K562 (cell line): ENCODE measurements at regions not wholly inside any gene's neighbourhood (a gene's known extent, or its start where the extent isn't known, plus 50 kb on each side); places are given as distances from the start of the nearest gene placed in this dataset.

Experiments used
- ATF3 ChIP-seq, 2 experiments: fragments of 450-650 bp in 1 of 2; sonication (generic) in 1 of 2; formaldehyde crosslinking in 1 of 2; IDR thresholded peaks in 1 of 2; conservative IDR thresholded peaks in 1 of 2; 2 replicates each; pipeline versions ENCODE4 v1.6.1 to v1.8.1; 2016 to 2023; ENCODE audit warnings: mild to moderate bottlenecking in 2 of 2, moderate library complexity in 2 of 2, inconsistent platforms in 1 of 2, missing genetic modification reagents in 1 of 2
- CTCF ChIP-seq, 3 experiments: IDR thresholded peaks in 2 of 3; conservative IDR thresholded peaks in 1 of 3; 2 replicates each; pipeline ENCODE4 v1.5.1; 2011 to 2012; ENCODE audit warnings: low read length in 3 of 3, mild to moderate bottlenecking in 3 of 3, control low read depth in 2 of 3, improper control_type of control experiment in 1 of 3, inconsistent platforms in 1 of 3, low read depth in 1 of 3, mixed read lengths in 1 of 3, moderate library complexity in 1 of 3; ENCODE audit not compliant: insufficient read depth in 2 of 3
- ETV1 ChIP-seq: fragments of 450-650 bp; conservative IDR thresholded peaks from 2 replicates; pipeline ENCODE4 v1.6.1; 2016; ENCODE audit warnings: missing genetic modification characterization, control low read depth, low read depth, missing compliant biosample characterization
- GTF2A2 ChIP-seq: IDR thresholded peaks from 2 replicates; pipeline ENCODE4 v1.6.1; 2016; ENCODE audit warnings: mild to moderate bottlenecking, missing genetic modification characterization, missing compliant biosample characterization
- KLF13 ChIP-seq: fragments of 450-650 bp; IDR thresholded peaks from 2 replicates; pipeline ENCODE4 v1.6.1; 2016; ENCODE audit warnings: missing genetic modification characterization, low read depth, mild to moderate bottlenecking, missing compliant biosample characterization, moderate library complexity, borderline replicate concordance
- MAX ChIP-seq: sonication (generic); formaldehyde crosslinking; IDR thresholded peaks from 2 replicates; pipeline ENCODE4 v1.9.0; 2022; ENCODE audit warnings: mild to moderate bottlenecking, missing genetic modification reagents
- NFIC ChIP-seq: fragments of 450-650 bp; IDR thresholded peaks from 2 replicates; pipeline ENCODE4 v1.6.1; 2017; ENCODE audit warnings: mild to moderate bottlenecking, inconsistent platforms
- POLR2A ChIP-seq: fragments of 450-650 bp; conservative IDR thresholded peaks from 2 replicates; pipeline ENCODE4 v1.6.1; 2016
- POLR2AphosphoS5 ChIP-seq: IDR thresholded peaks from 2 replicates; pipeline ENCODE4 v1.6.1; 2011; ENCODE audit warnings: mild to moderate bottlenecking, low read depth, low read length, moderate library complexity; ENCODE audit not compliant: control insufficient read depth, insufficient read depth
- RFX5 ChIP-seq: IDR thresholded peaks from 2 replicates; pipeline ENCODE4 v1.6.1; 2011; ENCODE audit warnings: low read depth, mild to moderate bottlenecking, improper control_type of control experiment, low read length
- SMARCB1 ChIP-seq: IDR thresholded peaks from 2 replicates; pipeline ENCODE4 v1.6.1; 2011; ENCODE audit warnings: improper control_type of control experiment, low read depth; ENCODE audit not compliant: insufficient read length
- XRCC5 ChIP-seq: fragments of 200-400 bp; formaldehyde crosslinking; IDR thresholded peaks from 2 replicates; pipeline ENCODE4 v1.6.1; 2017; ENCODE audit warnings: low read depth, mild to moderate bottlenecking, low read length
- ZNF124 ChIP-seq: sonication (generic); formaldehyde crosslinking; IDR thresholded peaks from 2 replicates; pipeline ENCODE4 v1.8.1; 2022; ENCODE audit warnings: missing genetic modification reagents
- ZNF274 ChIP-seq: IDR thresholded peaks from 2 replicates; pipeline ENCODE4 v1.6.1; 2011; ENCODE audit warnings: low read depth, mild to moderate bottlenecking, low read length, moderate library complexity, borderline replicate concordance

GRCh38 chr5:74182603-74183002 is 457.9 kb downstream of the ENC1 start:
- TF ChIP-seq ZNF274 = no peak
- TF ChIP-seq ZNF124 (CRISPR knock-in tag) = no peak
- TF ChIP-seq CTCF (IDR thresholded peaks at IDR 0.05 in 2 of 3, conservative IDR thresholded peaks at IDR 0.05 in 1 of 3; ENCODE audit: insufficient read depth in 2 of 3, low read depth in 1 of 3, low read length in 3 of 3) = no peak
- TF ChIP-seq MAX (CRISPR knock-in tag) = no peak
- no peak for TF ChIP-seq NFIC
- no peak for TF ChIP-seq POLR2A
- no peak for TF ChIP-seq ETV1 (tag)
- TF ChIP-seq RFX5 = no peak
- no peak for TF ChIP-seq POLR2AphosphoS5
- TF ChIP-seq KLF13 (tag) = no peak
- no peak for TF ChIP-seq SMARCB1
- no peak for TF ChIP-seq GTF2A2 (tag)
- TF ChIP-seq ATF3 (IDR thresholded peaks at IDR 0.05) = no peak
- TF ChIP-seq ATF3 (CRISPR knock-in tag; conservative IDR thresholded peaks at IDR 0.05) = no peak
- TF ChIP-seq XRCC5 = no peak
